ENCODE measurements at regions not wholly inside any gene's neighbourhood (a gene's known extent, or its start where the extent isn't known, plus 50 kb on each side); places are given as distances from the start of the nearest gene placed in this dataset.

DNA sequence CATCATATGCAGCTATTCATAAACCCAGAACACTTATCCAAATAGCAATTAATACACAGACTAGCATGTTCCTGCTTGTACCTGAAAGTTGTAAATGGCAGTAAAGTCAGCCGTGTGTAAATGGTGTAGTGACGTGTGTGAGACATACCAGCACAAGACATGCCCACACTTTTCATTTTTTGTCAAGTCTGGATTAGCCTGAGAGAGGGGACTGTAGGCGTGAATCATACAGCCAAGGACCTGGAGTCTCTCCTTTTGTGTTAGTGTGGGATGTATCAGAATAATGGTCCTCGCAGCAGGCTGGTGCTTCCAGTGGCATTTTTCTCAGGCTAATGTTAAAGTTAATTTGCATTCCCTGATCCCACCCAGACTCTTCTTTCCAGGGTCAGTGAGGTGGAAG, 116.8 kb upstream of the BMAL1 start:
- Histone ChIP-seq H3K4me3 (no peak overlapping the region), H3K9me3 (peaks cover 0 to 8% of the 10 kb centered on the region in 2 donors), H3K27me3 (no peaks in the 10 kb centered on the region), H3K4me1 (no peaks in the 10 kb centered on the region), H3K36me3 (no peaks in the 10 kb centered on the region), H3K27ac (no peak overlapping the region)
- DNase-seq (ENCODE audit: low spot score): no peak
- no peak for TF ChIP-seq CTCF (IDR thresholded peaks at IDR 0.05)

DNA sequence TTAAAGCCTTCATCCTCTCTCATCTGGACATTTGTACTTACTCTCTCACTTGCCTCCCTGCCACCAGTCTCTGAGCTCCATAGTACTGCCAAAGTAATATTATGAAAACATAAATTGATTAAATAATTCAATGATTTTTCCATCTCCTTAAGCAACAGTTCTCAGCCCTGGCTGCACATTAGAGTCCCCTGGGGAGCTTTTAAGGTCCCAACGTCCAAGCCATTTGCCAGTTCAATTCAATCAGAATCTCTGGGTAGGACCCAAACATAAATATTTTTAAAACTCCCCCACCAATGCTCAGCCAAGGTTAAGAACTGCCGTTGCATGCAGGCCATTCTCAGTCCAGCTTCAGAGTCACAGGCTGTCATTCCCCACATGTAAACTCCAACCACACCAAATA, 114.4 kb upstream of the BMAL1 start:
- no peak for TF ChIP-seq CTCF (IDR thresholded peaks at IDR 0.05)
- no peak for DNase-seq (ENCODE audit: low spot score)
- Histone ChIP-seq H3K36me3 (no peaks in the 10 kb centered on the region), H3K9me3 (no peaks in the 10 kb centered on the region), H3K4me1 (no peaks in the 10 kb centered on the region), H3K27me3 (no peaks in the 10 kb centered on the region), H3K27ac (no peak overlapping the region), H3K4me3 (no peak overlapping the region)

DNA sequence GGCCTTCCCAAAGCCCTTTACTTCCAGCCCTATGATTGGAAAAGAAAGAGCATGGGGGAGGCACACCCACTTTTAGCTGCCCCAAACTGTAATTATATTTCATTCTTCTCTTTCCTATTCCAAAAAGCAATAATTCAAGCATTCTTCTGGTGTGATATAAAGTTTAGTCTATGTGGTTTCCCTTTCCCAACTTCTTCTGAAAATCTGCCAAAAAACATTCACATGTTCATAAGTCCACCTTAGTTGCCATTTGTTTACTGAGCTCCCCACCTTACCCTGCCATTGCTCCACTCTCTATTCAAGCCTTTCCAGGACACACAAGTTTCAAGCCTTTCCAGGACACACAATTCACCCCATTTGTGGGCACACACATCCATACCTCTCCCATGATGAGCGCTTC, 111.6 kb upstream of the BMAL1 start:
- Histone ChIP-seq H3K4me3 (no peak overlapping the region), H3K27ac (no peak overlapping the region), H3K27me3 (no peaks in the 10 kb centered on the region), H3K4me1 (no peaks in the 10 kb centered on the region), H3K9me3 (no peaks in the 10 kb centered on the region), H3K36me3 (no peaks in the 10 kb centered on the region)
- no peak for TF ChIP-seq CTCF (IDR thresholded peaks at IDR 0.05)
- DNase-seq (ENCODE audit: low spot score): no peak

DNA sequence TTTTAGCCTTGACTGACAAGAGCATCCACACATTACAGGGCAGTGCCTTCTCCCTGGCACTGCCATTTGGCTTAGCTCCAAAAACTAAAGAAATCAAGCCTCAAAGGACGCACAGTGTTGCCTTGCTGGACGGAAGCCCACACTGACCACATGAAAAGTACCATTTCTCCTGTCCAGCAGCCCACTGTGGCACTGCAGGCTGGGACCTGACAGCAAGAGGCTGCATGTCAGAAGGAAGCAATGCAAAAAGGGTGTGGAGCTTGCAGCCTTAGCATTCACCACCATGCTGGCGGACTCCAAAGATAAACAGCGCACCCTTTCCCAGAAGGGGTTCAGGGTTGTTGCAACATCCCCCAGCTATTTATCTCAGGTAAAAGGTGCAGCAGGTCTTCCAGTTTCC, 109.3 kb upstream of the BMAL1 start:
- Histone ChIP-seq H3K4me1 (no peaks in the 10 kb centered on the region), H3K27me3 (no peaks in the 10 kb centered on the region), H3K27ac (no peak overlapping the region), H3K9me3 (no peaks in the 10 kb centered on the region), H3K4me3 (no peak overlapping the region), H3K36me3 (no peaks in the 10 kb centered on the region)
- TF ChIP-seq CTCF (IDR thresholded peaks at IDR 0.05): no peak
- no peak for DNase-seq (ENCODE audit: low spot score)

DNA sequence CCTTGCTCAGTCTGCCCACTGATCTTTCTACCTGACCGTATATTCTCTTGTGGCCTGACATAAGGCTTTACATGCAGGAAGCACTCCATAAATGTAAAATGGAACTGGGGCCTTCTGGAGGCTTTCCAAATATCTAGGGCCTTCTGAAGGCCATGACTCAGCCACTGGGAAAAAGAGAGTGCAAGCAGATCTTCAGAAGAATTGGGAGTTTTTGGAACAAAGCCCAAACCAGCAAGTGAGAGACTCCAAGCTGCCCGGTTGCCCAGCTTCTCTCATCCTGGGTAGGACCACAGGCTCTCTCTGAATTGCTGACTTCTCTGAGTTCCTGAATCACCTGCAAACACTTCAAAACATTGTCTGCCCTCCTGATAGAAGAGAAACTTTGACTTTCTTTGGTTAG, 107.9 kb upstream of the BMAL1 start:
- Histone ChIP-seq H3K27ac (no peak overlapping the region), H3K4me3 (no peak overlapping the region), H3K4me1 (no peaks in the 10 kb centered on the region), H3K9me3 (no peaks in the 10 kb centered on the region), H3K27me3 (no peaks in the 10 kb centered on the region), H3K36me3 (no peaks in the 10 kb centered on the region)
- no peak for DNase-seq (ENCODE audit: low spot score)
- TF ChIP-seq CTCF (IDR thresholded peaks at IDR 0.05): no peak

DNA sequence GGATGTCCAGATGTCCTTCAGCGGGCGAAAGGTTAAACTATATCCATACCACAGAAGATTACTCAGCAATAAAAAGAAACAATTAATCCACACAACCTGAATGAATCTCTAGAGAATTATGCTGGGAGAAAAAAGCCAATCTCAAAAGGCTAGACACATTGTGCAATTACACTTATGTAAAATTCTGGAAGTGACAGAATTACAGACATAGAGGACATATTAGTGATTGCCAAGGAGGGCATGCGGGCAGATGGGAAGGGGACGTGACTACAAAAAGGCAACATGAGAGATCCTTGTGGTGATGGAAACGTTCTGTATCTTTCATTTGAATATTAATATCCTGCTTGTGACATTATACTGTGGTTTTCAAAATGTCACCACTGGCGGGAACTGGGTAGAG, 103.5 kb upstream of the BMAL1 start:
- Histone ChIP-seq H3K4me1 (no peaks in the 10 kb centered on the region), H3K4me3 (no peak overlapping the region), H3K27me3 (no peaks in the 10 kb centered on the region), H3K9me3 (no peaks in the 10 kb centered on the region), H3K36me3 (no peaks in the 10 kb centered on the region), H3K27ac (no peak overlapping the region)
- no peak for DNase-seq (ENCODE audit: low spot score)
- no peak for TF ChIP-seq CTCF (IDR thresholded peaks at IDR 0.05)
